ENCODE measurements at regions not wholly inside any gene's neighbourhood (a gene's known extent, or its start where the extent isn't known, plus 50 kb on each side); places are given as distances from the start of the nearest gene placed in this dataset.

DNA sequence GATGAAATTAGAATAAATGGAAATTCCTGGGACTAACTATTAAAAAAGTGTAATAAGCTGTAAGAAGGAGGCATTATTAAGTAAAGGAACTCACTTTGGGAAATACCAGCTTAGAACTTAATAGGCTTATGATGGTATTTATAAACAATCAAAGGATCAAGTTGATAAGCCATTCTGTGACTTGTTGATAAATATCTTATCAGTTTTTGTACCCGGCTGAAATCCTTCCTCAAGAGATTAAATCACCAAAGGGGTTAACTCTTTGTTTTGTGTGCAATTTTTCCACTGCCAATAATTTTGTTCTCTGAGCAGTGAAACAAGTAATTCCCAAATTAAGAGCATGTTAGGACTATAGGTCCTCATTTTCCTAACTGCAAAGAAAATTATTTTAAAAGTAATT is 70.7 kb upstream of the BDP1 start:
- H3K9me3 ChIP-seq (ENCODE audit: control insufficient read depth, insufficient read depth, low read length) = no peaks in the 10 kb centered on the region
- no peaks in the 10 kb centered on the region for H3K9me1 ChIP-seq (ENCODE audit: insufficient read depth, low read length)
- H2BK120ac ChIP-seq (ENCODE audit: low read depth, low read length) = no peak overlapping the region
- no peak overlapping the region for H2AK9ac ChIP-seq (replicated peaks; ENCODE audit: low read depth, low read length, poor library complexity)
- no peak overlapping the region for H4K5ac ChIP-seq (ENCODE audit: low read depth, low read length)
- WGBS, 2 experiments (ENCODE audit: extremely low coverage in 2 of 2, insufficient read length in 1 of 2) = no CpG with 5 or more reads among the region's 1 CpG
- no peak overlapping the region for H4K91ac ChIP-seq (ENCODE audit: insufficient read depth, low read depth, low read length)
- no peak overlapping the region for H3K14ac ChIP-seq (replicated peaks; ENCODE audit: low read depth, low read length)
- H3K18ac ChIP-seq (ENCODE audit: low read depth, low read length) = no peak overlapping the region
- no peak for ATAC-seq (ENCODE audit: low read depth)
- no peaks in the 10 kb centered on the region for H4K20me1 ChIP-seq (ENCODE audit: insufficient read depth, low read length)
- no peak overlapping the region for H2BK15ac ChIP-seq (ENCODE audit: low read depth, low read length)
- no peak for DNase-seq
- no peak overlapping the region for H3K23ac ChIP-seq (ENCODE audit: low read depth, low read length)
- in situ Hi-C loops (cut with MboI; ENCODE audit: low sequenced_read_pairs) = no loop called here
- no peaks in the 10 kb centered on the region for H3K36me3 ChIP-seq (ENCODE audit: control insufficient read depth, insufficient read depth, low read length)
- H3K4me3 ChIP-seq (ENCODE audit: insufficient read depth, low read depth, low read length) = no peak overlapping the region
- H3K27ac ChIP-seq (ENCODE audit: insufficient read depth, low read length) = no peak overlapping the region
- H2AK5ac ChIP-seq (ENCODE audit: low read depth, low read length) = no peak overlapping the region
- BruUV-seq (replicated peaks) = no TSS peak
- intact Hi-C loops (cut with micrococcal nuclease) = no loop called here
- H3K27me3 ChIP-seq (ENCODE audit: control insufficient read depth, insufficient read depth, low read length) = peaks cover 1% of the 10 kb centered on the region; the same call in 1 of the 2 replicates
- ChIA-PET CTCF (no interaction called here), POLR2A (ENCODE audit: unreplicated experiment) (no interaction called here)
- H3K79me1 ChIP-seq (ENCODE audit: low read depth in 1 of 2, low read length in 2 of 2) = no peaks in the 10 kb centered on the region
- no peak for TF ChIP-seq MAZ (IDR thresholded peaks at IDR 0.05; ENCODE audit: borderline replicate concordance, low read depth, low read length)
- TF ChIP-seq MAFK (IDR thresholded peaks at IDR 0.05; ENCODE audit: low read depth, low read length) = no peak
- no peak for TF ChIP-seq MXI1 (IDR thresholded peaks at IDR 0.05; ENCODE audit: borderline replicate concordance, low read depth, low read length)
- TF ChIP-seq RFX5 (IDR thresholded peaks at IDR 0.05; ENCODE audit: low read depth, low read length) = no peak
- TF ChIP-seq POLR2A (IDR thresholded peaks at IDR 0.05; ENCODE audit: low read depth, low read length) = no peak
- no peak for TF ChIP-seq CHD1 (IDR thresholded peaks at IDR 0.05; ENCODE audit: low read depth, low read length)
- no peak for TF ChIP-seq CEBPB (IDR thresholded peaks at IDR 0.05; ENCODE audit: low read depth, low read length)
- no peak for TF ChIP-seq FOS (IDR thresholded peaks at IDR 0.05; ENCODE audit: low read depth, low read length)
- TF ChIP-seq, protein P1, sequence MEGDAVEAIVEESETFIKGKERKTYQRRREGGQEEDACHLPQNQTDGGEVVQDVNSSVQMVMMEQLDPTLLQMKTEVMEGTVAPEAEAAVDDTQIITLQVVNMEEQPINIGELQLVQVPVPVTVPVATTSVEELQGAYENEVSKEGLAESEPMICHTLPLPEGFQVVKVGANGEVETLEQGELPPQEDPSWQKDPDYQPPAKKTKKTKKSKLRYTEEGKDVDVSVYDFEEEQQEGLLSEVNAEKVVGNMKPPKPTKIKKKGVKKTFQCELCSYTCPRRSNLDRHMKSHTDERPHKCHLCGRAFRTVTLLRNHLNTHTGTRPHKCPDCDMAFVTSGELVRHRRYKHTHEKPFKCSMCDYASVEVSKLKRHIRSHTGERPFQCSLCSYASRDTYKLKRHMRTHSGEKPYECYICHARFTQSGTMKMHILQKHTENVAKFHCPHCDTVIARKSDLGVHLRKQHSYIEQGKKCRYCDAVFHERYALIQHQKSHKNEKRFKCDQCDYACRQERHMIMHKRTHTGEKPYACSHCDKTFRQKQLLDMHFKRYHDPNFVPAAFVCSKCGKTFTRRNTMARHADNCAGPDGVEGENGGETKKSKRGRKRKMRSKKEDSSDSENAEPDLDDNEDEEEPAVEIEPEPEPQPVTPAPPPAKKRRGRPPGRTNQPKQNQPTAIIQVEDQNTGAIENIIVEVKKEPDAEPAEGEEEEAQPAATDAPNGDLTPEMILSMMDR (conservative IDR thresholded peaks at IDR 0.05; ENCODE audit: low read depth, low read length) = no peak
- TF ChIP-seq RCOR1 (IDR thresholded peaks at IDR 0.05; ENCODE audit: insufficient replicate concordance, low read length) = no peak
- no peak for TF ChIP-seq BHLHE40 (IDR thresholded peaks at IDR 0.05; ENCODE audit: low read depth, low read length)
- TF ChIP-seq, protein P2, sequence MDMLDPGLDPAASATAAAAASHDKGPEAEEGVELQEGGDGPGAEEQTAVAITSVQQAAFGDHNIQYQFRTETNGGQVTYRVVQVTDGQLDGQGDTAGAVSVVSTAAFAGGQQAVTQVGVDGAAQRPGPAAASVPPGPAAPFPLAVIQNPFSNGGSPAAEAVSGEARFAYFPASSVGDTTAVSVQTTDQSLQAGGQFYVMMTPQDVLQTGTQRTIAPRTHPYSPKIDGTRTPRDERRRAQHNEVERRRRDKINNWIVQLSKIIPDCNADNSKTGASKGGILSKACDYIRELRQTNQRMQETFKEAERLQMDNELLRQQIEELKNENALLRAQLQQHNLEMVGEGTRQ (IDR thresholded peaks at IDR 0.05; ENCODE audit: low read depth, low read length) = no peak
- no peak for TF ChIP-seq SMC3 (IDR thresholded peaks at IDR 0.05; ENCODE audit: low read depth, low read length)
- TF ChIP-seq, protein P3, sequence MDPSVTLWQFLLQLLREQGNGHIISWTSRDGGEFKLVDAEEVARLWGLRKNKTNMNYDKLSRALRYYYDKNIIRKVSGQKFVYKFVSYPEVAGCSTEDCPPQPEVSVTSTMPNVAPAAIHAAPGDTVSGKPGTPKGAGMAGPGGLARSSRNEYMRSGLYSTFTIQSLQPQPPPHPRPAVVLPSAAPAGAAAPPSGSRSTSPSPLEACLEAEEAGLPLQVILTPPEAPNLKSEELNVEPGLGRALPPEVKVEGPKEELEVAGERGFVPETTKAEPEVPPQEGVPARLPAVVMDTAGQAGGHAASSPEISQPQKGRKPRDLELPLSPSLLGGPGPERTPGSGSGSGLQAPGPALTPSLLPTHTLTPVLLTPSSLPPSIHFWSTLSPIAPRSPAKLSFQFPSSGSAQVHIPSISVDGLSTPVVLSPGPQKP (IDR thresholded peaks at IDR 0.05; ENCODE audit: borderline replicate concordance, low read depth, low read length) = no peak
- no peak overlapping the region for H3K4me2 ChIP-seq (ENCODE audit: low read depth, low read length)
- H3K56ac ChIP-seq (ENCODE audit: extremely low read depth, insufficient read depth, low read length) = no peak overlapping the region
- no peak overlapping the region for H2AFZ ChIP-seq (replicated peaks; ENCODE audit: low read length, poor library complexity)
- H4K8ac ChIP-seq (ENCODE audit: low read depth in 2 of 2, low read length in 2 of 2) = no peak overlapping the region
- no peak overlapping the region for H2BK20ac ChIP-seq (ENCODE audit: low read depth, low read length)
- H3K4me1 ChIP-seq (ENCODE audit: control insufficient read depth, insufficient read depth, low read length) = no peaks in the 10 kb centered on the region
- no peak overlapping the region for H3K4ac ChIP-seq (ENCODE audit: low read depth, low read length)
- no peak overlapping the region for H3K9ac ChIP-seq (ENCODE audit: low read depth, low read length)
- dilution Hi-C loops (cut with HindIII; ENCODE audit: low sequenced_read_pairs, unreplicated experiment) = no loop called here
- no peak overlapping the region for H2BK5ac ChIP-seq (ENCODE audit: low read depth, low read length, poor library complexity, severe bottlenecking)
